GM12878 (cell line): ENCODE measurements at regions not wholly inside any gene's neighbourhood (a gene's known extent, or its start where the extent isn't known, plus 50 kb on each side); places are given as distances from the start of the nearest gene placed in this dataset.
A peak's percentile ranks its signal among the peaks of the same experiment; 100 is the strongest.

Experiments used
- ATAC-seq: fragments of 200-7000 bp; cut with Tn5 transposase; 3 replicates; pipeline ENCODE4 v1.9.1; 2020; ENCODE audit warnings: mild to moderate bottlenecking, moderate library complexity
- BruUV-seq: library from RNA; stranded (reverse); fragments of 400-500 nt; replicated peaks from 2 replicates; lab custom pipeline; 2021; lab: Mats Ljungman, UMichigan
- CTCF ChIA-PET: fragments of 300-600 bp; sonication (Branson Sonifier 250); formaldehyde crosslinking; extraction: SDS; loops from one replicate; lab custom pipeline; 2021; ENCODE audit warnings: inconsistent platforms; lab: Yijun Ruan, JAX
- POLR2A ChIA-PET: fragments of 350-600 bp; formaldehyde crosslinking; extraction: SDS; loops from one replicate; lab custom pipeline; 2021; ENCODE audit warnings: inconsistent platforms; lab: Charles Lee
- RAD21 ChIA-PET: fragments of 300-600 bp; sonication (Branson Sonifier 250); formaldehyde crosslinking; loops from one replicate; lab custom pipeline; 2023; ENCODE audit warnings: antibody characterized with exemption; ENCODE audit not compliant: unreplicated experiment; lab: Charles Lee
- SMC1A ChIA-PET: fragments of 300-600 bp; sonication (Branson Sonifier 250); formaldehyde crosslinking; loops from one replicate; lab custom pipeline; 2023; ENCODE audit not compliant: unreplicated experiment, uncharacterized antibody; lab: Charles Lee
- DNase-seq: peaks from one replicate; pipeline ENCODE4 v3.0.0-alpha.2; 2011; ENCODE audit warnings: low read depth, low spot score
- FAIRE-seq: peaks from 3 replicates; lab custom pipeline; 2011; peaks lifted over from hg19 to GRCh38; lab: Jason Lieb, UNC
- H2AFZ ChIP-seq: 2 replicates; pipeline ENCODE4 v1.6.0; 2011; ENCODE audit warnings: low read depth, low read length, control low read depth; ENCODE audit not compliant: control insufficient read depth
- H3K27ac ChIP-seq: 2 replicates; pipeline ENCODE4 v1.5.1; 2011; ENCODE audit warnings: control low read depth; ENCODE audit not compliant: control insufficient read depth, insufficient read depth
- H3K27me3 ChIP-seq, 2 experiments: replicated peaks in 1 of 2; 2 replicates each; pipeline versions ENCODE4 v1.6.0 to v1.6.1; 2011; ENCODE audit warnings: low read length in 1 of 2; ENCODE audit not compliant: control insufficient read depth in 2 of 2, insufficient read depth in 2 of 2
- H3K36me3 ChIP-seq, 2 experiments: 2 replicates each; pipeline ENCODE4 v1.5.1; 2011; ENCODE audit warnings: low read length in 1 of 2; ENCODE audit not compliant: control insufficient read depth in 2 of 2, insufficient read depth in 2 of 2
- H3K4me1 ChIP-seq: 2 replicates; pipeline ENCODE4 v1.6.1; 2011; ENCODE audit warnings: mild to moderate bottlenecking, low read length, moderate library complexity, mixed read lengths; ENCODE audit not compliant: control insufficient read depth, insufficient read depth
- H3K4me2 ChIP-seq: 2 replicates; pipeline ENCODE4 v1.6.0; 2011; ENCODE audit warnings: control low read depth; ENCODE audit not compliant: control insufficient read depth, insufficient read depth
- H3K4me3 ChIP-seq: fragments of 200-600 bp; sonication (generic); 2 replicates; pipeline ENCODE4 v1.5.1; 2016
- H3K79me2 ChIP-seq: 2 replicates; pipeline ENCODE4 v1.6.0; 2011; ENCODE audit warnings: low read length; ENCODE audit not compliant: control insufficient read depth, insufficient read depth
- H3K9ac ChIP-seq: 2 replicates; pipeline ENCODE4 v1.8.0; 2011; ENCODE audit warnings: low read length, control low read depth, mixed read lengths; ENCODE audit not compliant: control insufficient read depth, insufficient read depth
- H3K9me3 ChIP-seq: replicated peaks from 3 replicates; pipeline ENCODE4 v1.5.1; 2011; ENCODE audit warnings: mild to moderate bottlenecking, low read length; ENCODE audit not compliant: control insufficient read depth, insufficient read depth
- H4K20me1 ChIP-seq: 2 replicates; pipeline ENCODE4 v1.6.0; 2011; ENCODE audit not compliant: control insufficient read depth, insufficient read depth
- PKNOX1 ChIP-seq: fragments of 450-650 bp; IDR thresholded peaks from 2 replicates; pipeline ENCODE4 v1.6.1; 2016; ENCODE audit warnings: mild to moderate bottlenecking
- RELA ChIP-seq: fragments of 450-650 bp; IDR thresholded peaks from 2 replicates; pipeline ENCODE4 v1.8.0; 2014; ENCODE audit warnings: borderline replicate concordance; ENCODE audit not compliant: partially characterized antibody
- ZBED1 ChIP-seq: IDR thresholded peaks from 2 replicates; pipeline ENCODE4 v1.6.1; 2016; ENCODE audit warnings: borderline replicate concordance
- ZZZ3 ChIP-seq: IDR thresholded peaks from 2 replicates; pipeline ENCODE4 v1.6.1; 2011; ENCODE audit warnings: low read depth; ENCODE audit not compliant: control insufficient read depth, insufficient read length
- WGBS: methylation state at CpG from one replicate; pipeline ENCODE4 v1.1.6; 2016; ENCODE audit warnings: low lambda C conversion rate; ENCODE audit not compliant: insufficient replicate concordance, insufficient coverage; ENCODE audit errors: missing lambda C conversion rate; 5-methylcytosine and 5-hydroxymethylcytosine counted together
- in situ Hi-C: fragments of 300-500 bp; cut with MboI; formaldehyde crosslinking; loops from 9 replicates; pipeline ENCODE4 v1.14.3; 2018; ENCODE audit warnings: mixed read lengths
- intact Hi-C: fragments of 100-400 bp; cut with micrococcal nuclease; formaldehyde crosslinking; loops from one replicate; pipeline ENCODE4 v1.14.2; 2022; ENCODE audit not compliant: unreplicated experiment
- TF ChIP-seq, protein P1 (sequence below): fragments of 450-650 bp; IDR thresholded peaks from 2 replicates; pipeline ENCODE4 v1.6.1; 2017; ENCODE audit warnings: mild to moderate bottlenecking, moderate library complexity
- TF ChIP-seq, protein P2 (sequence below): fragments of 450-650 bp; formaldehyde crosslinking; IDR thresholded peaks from 2 replicates; pipeline ENCODE4 v1.5.0; 2022; ENCODE audit warnings: mild to moderate bottlenecking, missing genetic modification characterization

GRCh38 chr22:42208362-42208761 lies 62.1 kb downstream of the TCF20 start:
- peaks cover 32% of the 10 kb centered on the region for H3K79me2 ChIP-seq
- H3K27me3 ChIP-seq = no peaks in the 10 kb centered on the region
- SMC1A ChIA-PET = interaction anchor here (1.0 to 2.1 kb wide), 6 partner anchors 9 to 37 kb away, joined by 3 to 6 read pairs (median 4); no protein-coding TSS in a partner anchor
- CTCF ChIA-PET = interaction anchor here (1.1 kb wide), 1 partner anchor 17 kb away, joined by 4 read pairs; no protein-coding TSS in a partner anchor
- 96% methylated on average over 4 of the region's 4 CpGs for WGBS
- peaks cover 29 to 32% of the 10 kb centered on the region in 2 experiments for H3K36me3 ChIP-seq
- DNase-seq = no peak
- intact Hi-C loops (no loop called here), in situ Hi-C loops (no loop called here)
- H4K20me1 ChIP-seq = no peaks in the 10 kb centered on the region
- H2AFZ ChIP-seq = no peak overlapping the region
- H3K27ac ChIP-seq = no peak overlapping the region
- H3K9ac ChIP-seq = no peak overlapping the region
- H3K4me1 ChIP-seq = no peaks in the 10 kb centered on the region
- ATAC-seq = no peak
- POLR2A ChIA-PET = interaction anchor here (0.5 to 1.2 kb wide), 3 partner anchors 9 to 39 kb away, joined by 3 to 8 read pairs (median 3); no protein-coding TSS in a partner anchor
- no peaks in the 10 kb centered on the region for H3K9me3 ChIP-seq
- no peak overlapping the region for H3K4me3 ChIP-seq
- FAIRE-seq = no peak
- TF ChIP-seq PKNOX1 = 0 out of 2 replicates have a peak, but pooled peaks have one; percentile 12
- no peak for TF ChIP-seq ZZZ3
- TF ChIP-seq RELA = no peak
- TF ChIP-seq ZBED1 = no peak
- TF ChIP-seq, protein P1, sequence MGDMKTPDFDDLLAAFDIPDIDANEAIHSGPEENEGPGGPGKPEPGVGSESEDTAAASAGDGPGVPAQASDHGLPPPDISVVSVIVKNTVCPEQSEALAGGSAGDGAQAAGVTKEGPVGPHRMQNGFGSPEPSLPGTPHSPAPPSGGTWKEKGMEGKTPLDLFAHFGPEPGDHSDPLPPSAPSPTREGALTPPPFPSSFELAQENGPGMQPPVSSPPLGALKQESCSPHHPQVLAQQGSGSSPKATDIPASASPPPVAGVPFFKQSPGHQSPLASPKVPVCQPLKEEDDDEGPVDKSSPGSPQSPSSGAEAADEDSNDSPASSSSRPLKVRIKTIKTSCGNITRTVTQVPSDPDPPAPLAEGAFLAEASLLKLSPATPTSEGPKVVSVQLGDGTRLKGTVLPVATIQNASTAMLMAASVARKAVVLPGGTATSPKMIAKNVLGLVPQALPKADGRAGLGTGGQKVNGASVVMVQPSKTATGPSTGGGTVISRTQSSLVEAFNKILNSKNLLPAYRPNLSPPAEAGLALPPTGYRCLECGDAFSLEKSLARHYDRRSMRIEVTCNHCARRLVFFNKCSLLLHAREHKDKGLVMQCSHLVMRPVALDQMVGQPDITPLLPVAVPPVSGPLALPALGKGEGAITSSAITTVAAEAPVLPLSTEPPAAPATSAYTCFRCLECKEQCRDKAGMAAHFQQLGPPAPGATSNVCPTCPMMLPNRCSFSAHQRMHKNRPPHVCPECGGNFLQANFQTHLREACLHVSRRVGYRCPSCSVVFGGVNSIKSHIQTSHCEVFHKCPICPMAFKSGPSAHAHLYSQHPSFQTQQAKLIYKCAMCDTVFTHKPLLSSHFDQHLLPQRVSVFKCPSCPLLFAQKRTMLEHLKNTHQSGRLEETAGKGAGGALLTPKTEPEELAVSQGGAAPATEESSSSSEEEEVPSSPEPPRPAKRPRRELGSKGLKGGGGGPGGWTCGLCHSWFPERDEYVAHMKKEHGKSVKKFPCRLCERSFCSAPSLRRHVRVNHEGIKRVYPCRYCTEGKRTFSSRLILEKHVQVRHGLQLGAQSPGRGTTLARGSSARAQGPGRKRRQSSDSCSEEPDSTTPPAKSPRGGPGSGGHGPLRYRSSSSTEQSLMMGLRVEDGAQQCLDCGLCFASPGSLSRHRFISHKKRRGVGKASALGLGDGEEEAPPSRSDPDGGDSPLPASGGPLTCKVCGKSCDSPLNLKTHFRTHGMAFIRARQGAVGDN = no peak
- TF ChIP-seq, protein P2, sequence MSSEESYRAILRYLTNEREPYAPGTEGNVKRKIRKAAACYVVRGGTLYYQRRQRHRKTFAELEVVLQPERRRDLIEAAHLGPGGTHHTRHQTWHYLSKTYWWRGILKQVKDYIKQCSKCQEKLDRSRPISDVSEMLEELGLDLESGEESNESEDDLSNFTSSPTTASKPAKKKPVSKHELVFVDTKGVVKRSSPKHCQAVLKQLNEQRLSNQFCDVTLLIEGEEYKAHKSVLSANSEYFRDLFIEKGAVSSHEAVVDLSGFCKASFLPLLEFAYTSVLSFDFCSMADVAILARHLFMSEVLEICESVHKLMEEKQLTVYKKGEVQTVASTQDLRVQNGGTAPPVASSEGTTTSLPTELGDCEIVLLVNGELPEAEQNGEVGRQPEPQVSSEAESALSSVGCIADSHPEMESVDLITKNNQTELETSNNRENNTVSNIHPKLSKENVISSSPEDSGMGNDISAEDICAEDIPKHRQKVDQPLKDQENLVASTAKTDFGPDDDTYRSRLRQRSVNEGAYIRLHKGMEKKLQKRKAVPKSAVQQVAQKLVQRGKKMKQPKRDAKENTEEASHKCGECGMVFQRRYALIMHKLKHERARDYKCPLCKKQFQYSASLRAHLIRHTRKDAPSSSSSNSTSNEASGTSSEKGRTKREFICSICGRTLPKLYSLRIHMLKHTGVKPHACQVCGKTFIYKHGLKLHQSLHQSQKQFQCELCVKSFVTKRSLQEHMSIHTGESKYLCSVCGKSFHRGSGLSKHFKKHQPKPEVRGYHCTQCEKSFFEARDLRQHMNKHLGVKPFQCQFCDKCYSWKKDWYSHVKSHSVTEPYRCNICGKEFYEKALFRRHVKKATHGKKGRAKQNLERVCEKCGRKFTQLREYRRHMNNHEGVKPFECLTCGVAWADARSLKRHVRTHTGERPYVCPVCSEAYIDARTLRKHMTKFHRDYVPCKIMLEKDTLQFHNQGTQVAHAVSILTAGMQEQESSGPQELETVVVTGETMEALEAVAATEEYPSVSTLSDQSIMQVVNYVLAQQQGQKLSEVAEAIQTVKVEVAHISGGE (CRISPR knock-in tag) = no peak
- no peak overlapping the region for H3K4me2 ChIP-seq
- RAD21 ChIA-PET = interaction anchor here (0.8 to 1.2 kb wide), 2 partner anchors 36 to 70 kb away, joined by 3 read pairs; no protein-coding TSS in a partner anchor
- no TSS peak for BruUV-seq
